RWPE1 (cell line): ENCODE measurements at regions not wholly inside any gene's neighbourhood (a gene's known extent, or its start where the extent isn't known, plus 50 kb on each side); places are given as distances from the start of the nearest gene placed in this dataset.
"Not testable (repeated sequence)": the region's sequence is repeated elsewhere in the genome, so short reads cannot be mapped to it uniquely, and the experiment has no call there.

Experiments used
- CTCF ChIA-PET: fragments of 350-600 bp; sonication (Branson Sonifier 250); formaldehyde crosslinking; extraction: SDS; loops from one replicate; lab custom pipeline; 2021; lab: Yijun Ruan, JAX
- POLR2A ChIA-PET: fragments of 400-600 bp; formaldehyde crosslinking; extraction: SDS; loops from one replicate; lab custom pipeline; 2020; ENCODE audit warnings: antibody characterized with exemption; ENCODE audit not compliant: low non-redundant PET; lab: Yijun Ruan, JAX
- DNase-seq: peaks from one replicate; pipeline ENCODE4 v3.0.0; 2012; ENCODE audit warnings: low spot score
- H3K27ac ChIP-seq: fragments of 450-650 bp; 2 replicates; pipeline ENCODE4 v1.5.1; 2017
- TF ChIP-seq, protein P1 (sequence below): fragments of 450-650 bp; conservative IDR thresholded peaks from 2 replicates; pipeline ENCODE4 v1.5.1; 2017; ENCODE audit warnings: low read depth, mild to moderate bottlenecking

DNA sequence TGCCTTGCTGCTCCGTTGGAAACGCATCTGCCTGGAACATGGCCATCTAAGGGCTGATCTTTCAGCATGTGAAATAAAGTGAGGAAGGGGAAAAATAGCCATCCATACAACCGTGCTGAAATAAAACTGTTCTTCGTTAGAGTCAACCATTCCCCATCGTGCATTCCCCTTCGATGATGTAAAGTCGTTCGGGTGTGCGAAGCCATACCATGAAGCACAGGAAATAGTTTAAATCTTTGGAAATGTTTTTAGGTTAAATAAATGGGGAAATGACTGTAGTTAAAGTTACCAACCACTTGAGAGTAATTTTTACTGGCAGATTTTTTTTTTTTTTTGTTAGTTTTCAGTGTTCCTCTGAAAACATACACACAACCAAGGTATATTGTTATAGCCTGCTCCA lies 302.5 kb downstream of the SH3GL2 start:
- DNase-seq = no peak
- TF ChIP-seq, protein P1, sequence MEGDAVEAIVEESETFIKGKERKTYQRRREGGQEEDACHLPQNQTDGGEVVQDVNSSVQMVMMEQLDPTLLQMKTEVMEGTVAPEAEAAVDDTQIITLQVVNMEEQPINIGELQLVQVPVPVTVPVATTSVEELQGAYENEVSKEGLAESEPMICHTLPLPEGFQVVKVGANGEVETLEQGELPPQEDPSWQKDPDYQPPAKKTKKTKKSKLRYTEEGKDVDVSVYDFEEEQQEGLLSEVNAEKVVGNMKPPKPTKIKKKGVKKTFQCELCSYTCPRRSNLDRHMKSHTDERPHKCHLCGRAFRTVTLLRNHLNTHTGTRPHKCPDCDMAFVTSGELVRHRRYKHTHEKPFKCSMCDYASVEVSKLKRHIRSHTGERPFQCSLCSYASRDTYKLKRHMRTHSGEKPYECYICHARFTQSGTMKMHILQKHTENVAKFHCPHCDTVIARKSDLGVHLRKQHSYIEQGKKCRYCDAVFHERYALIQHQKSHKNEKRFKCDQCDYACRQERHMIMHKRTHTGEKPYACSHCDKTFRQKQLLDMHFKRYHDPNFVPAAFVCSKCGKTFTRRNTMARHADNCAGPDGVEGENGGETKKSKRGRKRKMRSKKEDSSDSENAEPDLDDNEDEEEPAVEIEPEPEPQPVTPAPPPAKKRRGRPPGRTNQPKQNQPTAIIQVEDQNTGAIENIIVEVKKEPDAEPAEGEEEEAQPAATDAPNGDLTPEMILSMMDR = no peak
- ChIA-PET POLR2A (no interaction called here), CTCF (no interaction called here)
- no peak overlapping the region for H3K27ac ChIP-seq

DNA sequence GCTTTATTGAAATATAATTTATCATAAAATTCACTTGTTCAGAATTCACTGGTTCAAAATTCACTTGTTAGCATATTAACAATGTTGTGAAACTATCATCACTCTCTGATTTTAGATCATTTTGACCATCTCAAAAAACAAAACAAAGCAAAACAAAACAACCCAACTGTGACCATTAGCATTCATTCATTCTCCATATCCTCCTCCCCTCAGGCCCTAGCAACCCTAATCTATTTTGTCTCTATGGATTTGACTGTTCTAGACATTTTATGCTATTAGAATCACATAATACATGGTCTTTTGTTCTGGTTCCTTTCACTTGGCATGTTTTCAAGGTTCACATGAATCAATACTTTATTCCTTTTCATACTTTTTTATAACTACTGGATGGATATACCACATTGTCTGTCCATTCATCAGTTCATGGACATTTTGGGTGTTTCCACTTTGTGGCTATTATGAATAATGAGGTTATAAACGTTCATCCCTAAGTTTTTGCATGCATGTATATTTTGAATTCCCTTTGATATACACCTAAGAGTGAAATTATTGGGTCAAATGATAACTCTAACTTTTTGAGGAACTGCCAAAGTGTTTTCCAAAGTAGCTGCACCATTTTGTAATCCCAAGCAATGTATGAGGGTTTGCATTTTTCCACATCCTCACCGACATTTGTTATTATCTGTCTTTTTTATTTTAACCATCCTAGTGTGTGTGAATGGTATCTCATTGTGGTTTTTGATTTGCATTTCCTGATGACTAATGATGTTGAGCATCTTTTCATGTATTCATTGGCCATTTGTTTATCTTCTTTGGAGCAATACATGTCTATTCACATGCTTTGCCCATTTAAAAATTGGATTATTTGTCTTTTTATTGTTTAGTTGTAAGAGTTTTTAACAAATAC lies 304.1 kb downstream of the SH3GL2 start:
- POLR2A ChIA-PET = no interaction called here
- DNase-seq = no peak
- CTCF ChIA-PET = no interaction called here
- TF ChIP-seq, protein P1 = no peak
- H3K27ac ChIP-seq = no peak overlapping the region

DNA sequence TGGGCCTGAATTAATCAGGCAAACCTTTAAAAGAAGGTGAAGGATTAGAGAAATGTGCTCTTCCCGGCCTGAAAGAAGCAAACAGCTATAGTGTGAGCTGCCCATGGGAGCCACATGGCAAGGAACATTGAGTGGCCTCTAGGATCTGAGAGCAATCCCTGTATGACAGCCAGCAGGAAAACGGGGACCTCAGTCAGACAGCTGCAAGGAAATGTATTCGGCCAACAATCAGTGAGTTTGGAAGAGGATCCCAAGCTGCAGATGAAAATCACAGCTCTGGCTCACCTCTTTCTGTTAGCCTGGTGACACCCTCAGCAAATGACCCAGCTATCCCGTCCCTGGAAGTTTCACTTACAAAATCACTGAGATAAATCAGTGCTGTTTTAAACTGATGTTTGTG lies 309.2 kb downstream of the SH3GL2 start:
- H3K27ac ChIP-seq = no peak overlapping the region
- ChIA-PET POLR2A (no interaction called here), CTCF (interaction anchor here (1.0 kb wide), 1 partner anchor 12 kb away, joined by 3 read pairs; no protein-coding TSS in a partner anchor)
- DNase-seq = no peak
- TF ChIP-seq, protein P1 = no peak

DNA sequence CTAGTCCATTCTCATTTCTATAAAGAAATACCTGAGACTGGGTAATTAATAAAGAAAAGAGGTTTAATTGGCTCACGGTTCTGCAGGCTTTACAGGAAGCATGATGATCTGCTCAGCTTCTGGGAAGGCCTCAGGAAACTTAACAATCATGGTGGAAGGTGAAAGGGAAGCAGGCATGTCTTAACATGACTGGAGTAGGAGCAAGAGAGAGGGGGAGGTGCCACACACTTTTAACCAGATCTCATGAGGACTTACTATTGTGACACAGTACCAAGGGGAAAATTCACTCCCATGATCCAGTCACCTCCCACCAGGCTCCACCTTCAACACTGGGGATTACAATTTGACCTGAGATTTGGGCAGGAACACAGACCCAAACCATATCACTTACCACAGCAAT lies 310.1 kb downstream of the SH3GL2 start:
- DNase-seq, POLR2A ChIA-PET, CTCF ChIA-PET, H3K27ac ChIP-seq: not testable (repeated sequence)

DNA sequence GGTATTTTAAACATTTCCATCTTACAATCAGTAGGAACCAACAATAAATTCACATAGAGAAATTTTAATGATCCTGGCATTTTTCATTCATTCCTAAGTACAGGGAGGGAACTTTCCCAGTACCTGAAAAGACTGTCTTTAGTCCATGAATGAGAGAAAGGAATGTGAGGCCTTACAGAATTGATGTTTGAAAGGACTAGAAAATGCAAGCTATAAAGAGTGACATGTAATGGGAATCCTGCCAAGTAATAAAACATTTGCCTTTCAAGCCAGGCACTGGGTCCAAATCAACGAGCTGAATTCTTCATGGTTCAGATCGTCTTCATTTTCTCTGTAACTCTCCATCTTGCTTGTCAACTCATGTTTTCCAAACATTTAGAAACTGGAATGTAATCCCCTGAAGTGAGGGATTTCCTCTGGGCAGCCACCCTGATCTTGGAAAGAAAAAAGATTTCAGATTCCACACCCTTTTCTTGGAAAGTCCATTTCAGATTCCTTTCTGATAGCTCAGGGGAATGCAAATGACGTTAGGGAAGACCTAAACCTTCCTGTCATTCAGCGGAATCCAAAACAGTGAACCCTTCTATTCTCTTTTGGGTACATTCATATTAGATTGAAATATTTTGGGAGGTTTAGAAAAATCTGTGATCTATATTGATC lies 315.8 kb downstream of the SH3GL2 start:
- no peak overlapping the region for H3K27ac ChIP-seq

DNA sequence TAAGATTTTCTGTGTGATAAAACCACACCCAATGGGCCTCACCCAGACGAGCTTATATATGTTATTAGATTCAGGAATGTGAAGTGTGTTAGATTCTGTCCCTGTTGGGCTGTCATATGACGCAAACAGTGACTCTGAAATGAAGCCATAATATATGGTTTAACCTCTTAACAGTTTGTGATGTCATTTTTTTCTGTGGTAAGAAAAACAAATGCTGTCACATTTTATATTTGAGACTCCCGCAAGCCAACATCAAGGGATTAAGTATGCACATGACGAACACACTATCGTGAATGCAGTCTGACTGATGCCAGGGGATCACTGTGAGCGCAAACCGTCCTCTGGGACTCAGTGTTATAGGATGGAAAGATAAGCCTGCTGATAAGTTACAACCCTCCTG lies 321.7 kb downstream of the SH3GL2 start:
- POLR2A ChIA-PET = no interaction called here
- DNase-seq = no peak
- TF ChIP-seq, protein P1 = no peak
- H3K27ac ChIP-seq = no peak overlapping the region
- CTCF ChIA-PET = no interaction called here

More for the DNA sequence above, 315.8 kb downstream of the SH3GL2 start:
- TF ChIP-seq, protein P1 = no peak
- POLR2A ChIA-PET = no interaction called here
- CTCF ChIA-PET = interaction anchor here (0.5 kb wide), 1 partner anchor 55 kb away, joined by 6 read pairs; no protein-coding TSS in a partner anchor
- no peak for DNase-seq
